Activated CD8-positive, alpha-beta memory T cell treated with anti-CD3 and anti-CD28 coated beads for 24 hours (primary cell): ENCODE measurements at regions not wholly inside any gene's neighbourhood (a gene's known extent, or its start where the extent isn't known, plus 50 kb on each side); places are given as distances from the start of the nearest gene placed in this dataset.
"Not testable (repeated sequence)": the region's sequence is repeated elsewhere in the genome, so short reads cannot be mapped to it uniquely, and the experiment has no call there.

Experiments used
- DNase-seq: peaks from one replicate; pipeline ENCODE4 v3.0.0-alpha.2; 2020

DNA sequence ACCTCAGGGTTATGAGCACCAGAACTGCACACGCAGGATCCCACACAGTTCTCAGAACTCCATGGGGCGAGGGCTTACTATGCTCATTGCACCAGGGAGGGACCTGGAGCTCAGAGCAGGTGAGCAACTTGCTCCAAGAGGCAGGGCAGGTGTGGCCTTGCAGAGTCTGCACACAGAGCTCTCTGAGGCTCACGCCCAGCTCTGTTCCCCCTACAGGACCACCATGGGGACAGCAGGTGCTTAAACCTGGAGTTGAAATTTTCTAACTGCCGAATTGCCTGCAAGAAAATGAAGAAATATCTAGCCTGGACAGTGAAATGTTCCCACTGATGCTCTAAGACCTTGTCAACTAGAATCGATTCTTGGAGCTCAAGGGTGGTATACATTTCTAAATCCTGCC, 49.9 kb upstream of the MSMB start:
- not testable (repeated sequence) for DNase-seq

DNA sequence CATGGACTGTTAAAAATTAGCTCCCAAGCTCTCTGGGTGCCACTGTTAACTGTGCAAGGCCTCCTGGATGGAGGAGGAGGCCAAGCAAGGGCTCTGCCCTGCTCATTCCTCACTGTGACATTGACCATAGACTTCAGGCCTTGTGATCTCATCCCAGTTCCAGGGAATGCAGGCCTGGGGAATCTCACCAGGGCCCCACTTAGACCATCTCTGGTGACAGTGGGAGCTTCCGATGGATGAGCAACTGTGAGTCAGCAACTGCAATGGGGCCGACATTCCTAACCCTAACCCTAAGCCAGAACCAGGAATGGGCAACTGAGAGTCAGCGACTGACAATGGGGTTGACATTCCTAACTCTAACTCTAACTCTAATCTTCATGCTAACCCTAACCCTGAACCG, 50.4 kb upstream of the MSMB start:
- no peak for DNase-seq

DNA sequence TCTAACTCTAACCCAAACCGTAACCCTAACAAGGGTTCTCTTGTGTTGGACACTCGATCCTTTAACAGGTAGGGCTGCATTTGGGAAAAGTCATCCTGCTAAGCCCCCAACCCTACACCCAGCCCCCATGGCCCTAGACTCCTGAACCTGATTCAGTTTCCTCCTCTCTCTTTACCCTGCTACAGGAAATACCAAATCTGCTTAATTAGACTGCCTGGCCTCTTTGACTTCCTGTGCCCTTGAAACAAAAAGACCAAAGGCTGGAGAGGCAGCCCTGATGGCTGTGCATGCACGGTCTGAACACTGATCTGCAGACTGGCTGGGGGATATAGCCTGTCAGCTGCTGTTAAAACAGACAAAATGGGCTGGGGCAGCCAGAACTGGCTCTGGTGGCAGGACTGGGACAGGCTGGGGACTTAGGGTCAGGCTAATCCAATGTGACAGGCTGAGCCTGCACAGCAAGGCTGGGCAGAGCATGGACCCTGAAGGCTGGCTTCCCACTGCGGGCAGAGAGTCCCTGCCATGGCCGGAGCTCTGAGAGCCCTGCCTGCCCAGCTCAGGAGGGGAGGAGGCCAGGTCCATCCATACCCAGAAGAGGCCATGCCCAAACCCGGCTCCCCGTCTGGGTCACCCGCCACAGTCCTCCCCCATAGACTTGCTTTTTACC, 51.0 kb upstream of the MSMB start:
- peak; percentile 70 for DNase-seq

DNA sequence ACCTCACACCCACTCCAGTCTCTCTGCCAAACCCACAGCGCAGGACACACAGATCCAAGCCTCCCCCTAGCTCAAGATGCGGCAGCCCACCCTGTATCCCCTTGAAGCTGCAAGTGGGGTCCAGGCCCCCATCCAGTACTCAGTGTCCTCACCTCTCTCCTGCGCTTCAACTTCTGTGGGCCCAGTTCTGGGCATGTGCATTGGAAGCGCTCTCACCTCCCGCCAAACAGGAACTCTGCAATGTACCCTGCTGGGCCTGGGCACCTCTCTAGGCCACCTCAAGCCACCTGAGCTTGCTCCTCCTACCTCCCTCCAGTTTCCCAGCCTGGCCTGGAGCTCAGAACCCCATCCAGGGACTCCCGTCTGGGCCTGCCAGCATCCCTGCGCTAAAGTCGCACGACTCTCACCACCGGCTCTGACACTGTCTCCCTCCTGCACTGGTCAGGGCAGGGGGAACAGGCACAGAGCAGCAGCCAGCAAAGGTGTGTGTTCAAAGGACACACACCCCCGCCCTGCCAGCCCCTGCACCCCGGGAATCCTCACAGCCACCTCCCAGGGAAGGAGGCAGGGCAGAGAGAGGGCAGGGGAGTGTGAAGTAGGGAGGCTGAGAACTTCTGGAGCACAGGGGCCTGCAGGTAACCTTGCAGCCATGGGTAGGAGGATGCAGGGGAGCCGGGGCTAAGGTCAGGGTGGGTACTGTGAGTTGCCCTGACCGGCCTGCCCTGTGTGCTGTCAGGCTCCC, 51.7 kb upstream of the MSMB start:
- DNase-seq, result no peak

DNA sequence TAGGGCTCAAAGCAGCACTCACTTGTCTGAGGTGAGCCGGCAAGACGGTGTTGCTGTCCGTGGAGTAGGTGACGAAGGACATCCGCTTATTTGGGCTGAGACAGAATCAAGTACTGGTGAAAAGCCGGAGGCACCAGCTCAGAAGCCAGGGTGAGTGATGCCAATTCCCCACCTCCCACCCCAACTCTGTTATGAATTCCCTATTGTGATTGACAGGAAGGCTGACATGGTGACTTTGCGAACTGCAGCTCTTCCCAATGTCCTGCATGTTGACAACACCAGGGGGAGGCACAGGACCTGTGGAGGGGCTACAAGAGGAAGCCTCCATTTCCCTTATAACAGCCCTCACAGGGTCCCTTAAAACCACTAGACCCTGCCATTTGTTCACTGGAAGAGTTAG, 52.3 kb upstream of the MSMB start:
- DNase-seq, result no peak

DNA sequence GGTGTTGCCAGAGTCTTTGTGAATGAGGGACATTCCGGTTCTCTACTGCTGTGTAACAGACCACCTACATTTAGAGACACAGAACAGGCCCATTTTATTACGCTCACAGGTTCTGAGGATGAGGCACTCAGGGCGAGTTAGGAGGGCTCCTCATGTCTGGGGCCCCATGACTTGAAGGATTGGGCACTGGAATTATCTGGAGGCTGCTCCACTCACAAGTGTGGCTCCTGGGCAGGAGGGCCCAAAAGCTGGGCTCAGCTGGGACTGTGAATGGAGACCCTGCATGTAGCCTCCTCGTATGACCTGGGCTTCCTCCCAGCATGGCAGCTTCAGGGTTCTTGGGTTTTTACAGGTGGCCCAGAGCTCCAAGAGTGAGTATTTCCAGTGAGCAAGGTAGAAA, 52.9 kb upstream of the MSMB start:
- not testable (repeated sequence) for DNase-seq

DNA sequence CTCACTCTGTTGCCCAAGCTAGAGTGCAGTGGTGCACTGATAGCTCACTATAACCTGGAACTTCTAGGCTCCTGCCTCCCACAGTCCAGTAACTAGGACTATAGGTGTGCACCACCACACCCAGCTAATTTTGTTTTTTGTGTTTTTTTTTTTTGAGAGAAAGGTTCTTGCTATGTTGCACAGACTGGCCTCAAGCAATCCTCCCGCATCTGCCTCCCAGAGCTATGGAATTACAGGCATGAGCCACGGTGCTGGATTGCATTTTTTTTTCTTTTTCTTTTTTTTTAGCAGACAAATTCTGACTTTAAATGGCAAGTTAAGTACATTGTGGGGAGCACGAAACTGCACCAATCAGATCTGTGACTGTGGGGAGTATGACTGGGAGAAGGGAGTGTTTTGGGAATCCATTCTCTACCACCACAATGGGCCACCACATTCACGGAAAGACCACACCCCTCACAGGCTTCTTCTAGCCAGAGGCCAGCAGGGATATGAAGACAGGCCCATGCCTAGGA, 58.1 kb upstream of the MSMB start:
- DNase-seq, result no peak

DNA sequence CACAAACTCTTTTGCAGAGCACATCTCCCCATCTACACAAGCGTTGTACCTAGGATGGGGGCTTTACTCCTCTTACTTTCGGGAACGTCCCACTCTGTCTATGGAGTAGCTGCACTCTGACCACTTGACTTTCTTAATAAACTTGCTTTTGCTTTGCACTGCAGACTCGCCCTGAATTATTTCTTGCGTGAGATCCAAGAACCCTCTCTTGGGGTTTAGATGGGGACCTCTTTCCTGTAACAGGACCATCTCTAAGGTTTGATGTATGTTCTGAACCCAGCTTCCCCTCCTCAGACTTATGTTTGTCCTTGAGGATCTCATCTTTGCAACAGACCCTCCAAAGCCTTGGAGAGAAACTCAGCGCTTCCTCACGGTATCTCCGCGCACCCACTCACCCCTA, 59.3 kb upstream of the MSMB start:
- not testable (repeated sequence) for DNase-seq

DNA sequence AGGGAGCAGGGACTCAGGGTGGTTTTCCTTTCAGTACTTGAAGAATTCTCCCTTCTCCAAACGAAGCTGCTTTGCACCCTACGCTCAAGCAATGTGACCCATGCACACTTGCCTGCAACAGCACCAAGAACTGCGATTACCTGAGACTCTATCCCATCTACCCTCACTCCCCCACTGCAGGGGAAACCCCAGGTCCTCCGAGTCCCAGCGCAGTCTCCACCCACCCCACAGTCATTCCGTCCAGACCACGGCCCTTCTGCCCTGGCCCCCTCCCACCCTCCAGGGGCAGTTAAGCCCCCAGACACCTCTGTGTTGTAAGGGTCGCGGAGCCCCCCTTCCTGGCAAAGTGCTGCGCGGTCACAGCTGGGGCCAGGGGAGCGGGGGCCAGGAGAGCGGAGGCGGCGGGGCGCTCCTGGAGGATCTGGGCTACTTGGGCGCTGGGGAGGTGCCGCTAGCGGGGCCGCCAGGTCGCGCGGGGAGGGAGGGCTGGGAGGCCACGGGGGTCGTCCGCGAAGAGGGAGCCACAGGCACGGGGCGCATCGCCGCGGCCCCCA, 59.9 kb upstream of the MSMB start:
- not testable (repeated sequence) for DNase-seq

DNA sequence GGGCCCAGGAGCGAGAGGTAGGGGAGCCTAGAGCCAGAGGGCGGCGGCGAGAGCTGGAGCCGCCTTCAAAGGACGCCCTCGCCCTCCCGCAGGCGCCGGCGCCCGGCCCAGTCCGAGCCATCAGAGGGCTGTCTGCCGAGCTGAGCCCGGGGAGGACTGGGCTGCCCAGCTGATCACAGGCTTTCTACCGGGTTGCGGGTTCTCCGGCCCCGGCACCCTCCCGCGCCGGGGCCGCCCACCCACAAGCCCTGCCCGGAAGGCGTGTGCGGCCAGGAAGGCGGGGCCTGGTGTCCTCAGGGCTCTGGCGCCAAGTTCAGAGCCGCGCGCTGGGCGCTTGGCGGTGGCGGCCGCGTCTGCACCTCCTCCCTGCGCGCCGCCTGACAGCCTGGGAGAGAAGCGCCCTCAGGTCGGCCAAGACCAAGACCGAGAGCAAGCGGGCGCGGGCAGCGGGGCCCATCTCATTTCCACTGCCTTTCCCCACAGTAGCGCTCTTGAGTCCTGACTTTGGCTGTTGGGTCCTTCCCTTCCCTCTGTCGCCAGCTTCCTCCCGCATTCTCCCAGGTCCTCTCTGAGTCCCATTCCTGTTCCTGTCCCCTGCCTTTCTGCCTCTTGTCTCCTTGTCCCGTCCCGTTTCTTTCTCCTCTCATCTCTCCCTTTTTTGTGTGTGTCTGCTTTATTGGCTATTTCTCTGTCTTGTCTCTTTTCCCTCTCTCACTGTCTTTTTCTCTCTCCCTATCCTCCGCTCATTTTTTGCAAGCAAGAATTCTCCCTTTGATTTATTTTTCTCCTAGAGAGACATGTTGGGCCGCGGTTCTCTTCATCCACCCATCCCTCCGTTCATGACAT, 60.6 kb upstream of the MSMB start:
- peak; percentile 84 for DNase-seq

DNA sequence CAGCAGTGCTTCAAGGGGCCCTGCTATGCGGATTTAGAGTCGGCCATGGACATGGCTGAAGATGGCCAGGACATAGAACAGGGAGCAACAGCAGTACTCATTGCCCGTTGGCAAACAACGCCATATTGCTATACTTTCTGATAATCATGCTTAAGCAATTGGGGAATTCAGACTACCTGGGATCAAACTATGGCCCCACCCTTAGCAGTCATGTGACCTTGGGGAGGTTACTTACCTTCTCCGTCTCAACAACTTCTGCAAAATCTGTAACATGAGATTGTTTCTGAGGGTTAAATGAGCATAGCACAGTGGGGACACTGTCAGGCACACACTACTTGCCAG, 62.1 kb upstream of the MSMB start:
- DNase-seq, result not testable (repeated sequence)

DNA sequence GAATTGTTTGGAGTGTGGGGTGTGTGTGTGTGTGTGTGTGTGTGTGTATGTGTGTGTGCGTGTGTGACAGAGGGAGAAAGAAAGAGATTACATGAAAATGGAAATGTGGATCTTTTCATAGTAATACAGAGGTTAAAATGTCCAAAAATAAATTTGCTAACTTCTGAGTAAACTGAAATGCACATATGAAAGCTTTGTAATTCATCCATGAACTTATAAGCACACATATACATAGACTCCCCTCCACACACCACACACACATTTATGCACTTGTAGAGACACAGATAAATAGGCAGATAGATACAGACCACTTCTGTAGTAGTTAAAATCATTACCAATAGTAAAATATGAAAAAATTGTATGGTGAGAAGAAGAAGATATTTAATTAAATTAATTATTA, 108.2 kb upstream of the MSMB start:
- DNase-seq, result not testable (repeated sequence)

DNA sequence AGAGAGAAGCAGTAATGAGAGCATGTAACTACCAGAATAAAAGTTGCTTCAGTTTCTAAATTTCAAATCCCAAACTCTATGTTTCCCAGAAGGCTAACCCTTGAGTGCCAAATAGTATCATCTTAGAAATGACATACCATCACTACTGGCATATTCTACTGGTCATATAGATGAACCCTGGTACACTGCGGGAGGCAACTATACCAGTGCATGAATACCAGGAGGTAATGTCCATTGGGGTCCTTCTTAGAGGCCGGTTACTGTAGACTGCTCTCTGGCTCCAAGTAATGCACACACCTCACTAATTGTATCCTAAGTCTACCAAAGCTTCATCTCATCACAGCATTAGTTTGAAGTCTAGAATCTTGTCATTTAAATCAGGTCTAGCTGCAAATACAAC, 108.6 kb upstream of the MSMB start:
- not testable (repeated sequence) for DNase-seq

DNA sequence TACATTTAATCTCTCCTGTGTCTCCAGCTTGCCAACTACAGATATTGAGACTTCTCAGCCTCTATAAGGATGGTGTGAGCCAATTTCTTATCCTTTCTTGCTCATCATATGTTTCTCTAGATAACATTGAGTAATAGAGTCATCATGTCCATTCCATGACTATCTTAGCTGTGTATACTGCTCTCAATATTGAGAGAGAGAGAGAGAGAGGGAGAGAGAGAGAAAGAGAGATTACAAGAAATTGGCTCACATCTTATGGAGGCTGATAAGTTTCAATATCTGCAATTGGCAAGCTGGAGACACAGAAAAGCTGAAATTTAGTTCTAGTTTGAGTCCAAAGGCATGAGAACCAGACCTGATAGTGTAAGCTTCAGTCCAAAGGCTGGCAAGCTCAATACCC, 110.8 kb upstream of the MSMB start:
- not testable (repeated sequence) for DNase-seq

DNA sequence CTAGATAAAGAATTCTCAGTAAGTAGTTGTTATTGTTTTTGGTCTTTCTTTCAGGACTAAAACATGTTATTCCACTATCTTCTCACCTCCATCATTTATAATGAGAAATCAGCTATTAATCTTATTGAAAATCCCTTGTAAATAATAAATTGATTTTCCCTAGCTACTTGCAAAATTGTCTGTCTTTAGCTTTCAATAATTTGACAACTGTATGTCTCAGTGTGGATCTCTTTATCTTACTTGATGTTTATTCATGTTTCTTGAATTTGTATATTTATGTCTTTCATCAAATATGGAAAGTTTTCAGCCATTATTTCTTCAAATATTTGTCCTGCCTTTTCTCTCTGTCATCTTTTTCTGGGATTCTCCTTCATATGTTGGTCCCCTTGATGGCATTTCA, 117.1 kb upstream of the ANTXRL start:
- DNase-seq, result no peak

DNA sequence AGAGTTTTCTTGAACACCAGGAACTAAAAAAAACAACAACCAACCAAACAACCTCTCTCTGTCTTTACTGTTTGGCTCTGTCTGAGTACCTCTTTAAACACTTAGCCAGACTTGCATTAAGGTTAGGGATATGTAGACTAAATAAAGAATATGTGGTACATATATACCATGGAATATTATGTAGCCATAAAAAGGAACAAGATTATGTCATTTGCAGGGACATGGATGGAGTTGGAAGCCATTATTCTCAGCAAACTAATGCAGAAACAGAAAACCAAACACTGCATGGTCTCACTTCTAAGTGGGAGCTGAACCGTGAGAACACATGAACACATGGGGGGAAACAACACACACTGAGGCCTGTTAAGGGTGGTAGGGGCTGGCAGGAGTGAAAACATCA, 116.0 kb upstream of the ANTXRL start:
- DNase-seq, result no peak

DNA sequence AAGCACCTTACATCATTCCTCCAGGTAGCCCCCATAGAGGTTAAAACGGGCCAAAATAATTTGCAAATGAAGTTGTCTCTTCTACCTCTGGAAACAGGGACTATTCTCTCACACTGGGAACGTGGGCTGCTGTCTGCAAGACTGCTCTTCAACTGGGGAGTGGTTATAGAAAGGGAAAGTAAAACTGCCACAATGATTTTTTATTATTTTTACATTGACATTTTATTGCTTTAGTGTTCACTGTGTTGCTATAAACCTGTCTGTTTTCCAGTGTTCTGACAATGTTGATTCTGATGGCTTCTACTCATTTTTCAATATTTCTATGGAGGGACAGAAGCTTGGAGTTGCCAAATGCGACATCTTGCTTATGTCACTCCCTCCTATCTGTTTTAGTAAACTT, 115.1 kb upstream of the ANTXRL start:
- no peak for DNase-seq

DNA sequence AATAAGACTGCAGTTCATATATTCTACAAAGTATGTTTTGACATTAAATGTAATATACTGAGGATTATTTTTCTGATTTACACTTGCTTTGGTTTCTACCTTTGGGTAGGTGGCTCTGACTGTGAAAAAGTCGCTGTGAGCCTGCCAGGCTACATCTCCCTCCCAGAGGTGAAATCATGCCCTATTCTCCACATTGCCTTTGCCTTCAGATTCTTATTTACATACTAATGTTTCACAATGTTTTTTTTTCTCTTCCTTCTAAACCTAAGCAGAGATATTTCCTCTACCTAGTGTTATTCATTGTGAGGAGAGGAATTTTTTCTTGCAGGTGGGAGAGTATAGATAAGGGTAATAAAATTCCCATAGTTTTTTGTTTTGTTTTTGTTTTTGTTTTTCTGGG, 111.5 kb upstream of the ANTXRL start:
- DNase-seq, result no peak

DNA sequence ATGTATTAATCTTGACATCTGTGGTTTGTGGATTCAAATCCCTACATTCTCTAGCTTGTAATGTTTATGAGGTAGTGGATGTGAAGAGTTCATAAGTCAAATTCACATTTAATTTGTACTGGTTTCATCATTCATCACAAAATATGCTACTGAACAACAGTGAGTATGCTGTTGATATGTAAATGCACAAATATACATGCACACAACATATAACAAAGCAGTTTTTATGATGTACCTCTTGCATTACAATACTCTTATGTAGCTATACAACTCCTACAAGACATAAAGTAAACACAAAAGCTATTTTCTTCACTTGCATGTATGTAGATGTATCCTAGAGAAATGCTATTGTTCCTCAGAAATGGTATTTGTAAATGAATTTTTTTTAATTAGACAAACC, 111.0 kb upstream of the ANTXRL start:
- no peak for DNase-seq

DNA sequence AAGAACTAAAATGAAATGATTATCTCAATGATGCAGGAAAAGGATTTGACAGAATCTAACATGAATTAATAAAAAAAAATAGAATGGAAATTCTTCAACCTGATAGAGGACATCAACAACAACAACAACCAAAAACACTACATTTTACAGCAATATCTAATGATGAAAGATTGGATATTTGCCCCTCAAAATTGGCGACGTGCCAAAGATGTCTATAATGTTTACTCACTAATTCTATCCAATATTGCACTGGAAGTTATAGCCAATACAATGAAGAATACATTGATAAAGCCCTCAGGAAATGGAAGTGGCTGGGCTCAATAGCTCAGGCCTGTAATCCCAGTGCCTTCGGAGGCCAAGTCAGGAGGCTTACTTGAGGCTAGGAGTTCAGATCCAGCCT, 99.4 kb upstream of the ANTXRL start:
- DNase-seq, result not testable (repeated sequence)

DNA sequence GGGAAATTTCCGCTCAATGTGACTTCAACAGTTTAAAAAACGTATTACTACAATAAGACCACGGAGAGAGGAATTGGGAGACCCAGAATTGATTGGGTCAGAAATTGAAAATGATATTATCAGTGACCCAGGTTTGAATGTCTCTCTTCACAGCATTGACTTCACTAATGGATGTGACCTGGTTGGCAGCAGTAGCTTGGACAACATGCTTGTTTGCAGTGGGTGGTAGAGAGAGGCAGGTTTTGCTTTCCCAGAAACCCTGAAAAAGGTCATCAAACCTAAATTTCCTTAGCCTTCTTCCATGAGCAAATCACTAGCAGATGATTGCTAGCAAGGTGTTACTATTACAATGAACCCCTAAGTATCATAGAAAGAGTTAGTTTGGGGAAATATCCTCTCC, 89.7 kb upstream of the ANTXRL start:
- no peak for DNase-seq

DNA sequence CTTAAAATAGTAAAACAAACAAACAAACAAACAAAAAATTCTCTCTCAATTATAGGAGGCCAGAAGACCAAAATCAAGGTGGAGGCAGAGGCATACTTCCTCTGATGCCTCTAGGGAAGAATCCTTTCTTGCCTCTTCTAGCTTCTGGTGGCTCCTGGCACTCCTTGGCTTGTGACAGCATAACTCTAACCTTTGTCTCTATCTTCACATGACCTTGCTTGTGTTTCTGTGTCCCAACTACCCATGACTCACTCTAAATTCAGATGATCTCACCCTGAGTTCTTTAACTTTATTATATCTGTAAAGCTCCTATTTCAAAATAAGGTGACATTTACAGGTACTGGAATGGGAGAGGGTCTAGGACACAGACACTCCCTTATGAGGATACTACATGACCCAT, 88.3 kb upstream of the ANTXRL start:
- no peak for DNase-seq

DNA sequence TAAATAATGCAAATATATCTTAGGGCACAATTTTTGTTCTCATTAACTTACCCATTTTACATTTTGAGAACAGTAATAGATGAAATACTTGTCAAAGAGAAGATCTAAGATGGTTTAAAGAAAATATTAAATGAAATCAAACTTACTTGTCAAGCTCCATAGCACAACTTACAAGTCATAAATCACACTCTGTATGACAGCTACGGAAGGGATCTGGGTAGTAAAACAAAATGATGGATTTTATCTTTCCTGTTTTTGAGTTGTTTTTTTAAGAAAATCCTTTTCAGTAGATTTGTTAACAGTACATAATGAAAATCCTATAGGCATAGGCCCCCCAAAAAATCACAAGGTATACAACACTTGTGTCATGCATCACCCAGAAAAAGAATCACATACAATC, 84.4 kb upstream of the ANTXRL start:
- DNase-seq, result not testable (repeated sequence)
